ENCODE measurements at regions not wholly inside any gene's neighbourhood (a gene's known extent, or its start where the extent isn't known, plus 50 kb on each side); places are given as distances from the start of the nearest gene placed in this dataset.
A peak's percentile ranks its signal among the peaks of the same experiment; 100 is the strongest.

GRCh38 chr13:61774903-61775302 lies 359.3 kb upstream of the PCDH20 start:
- no peak overlapping the region for H2AFZ ChIP-seq (ENCODE audit: low read length)
- H3K4me3 ChIP-seq (ENCODE audit: low read length, poor library complexity, severe bottlenecking): no peak overlapping the region
- no peaks in the 10 kb centered on the region for H3F3A ChIP-seq (ENCODE audit: low read depth)
- no peaks in the 10 kb centered on the region for H3K9me2 ChIP-seq (replicated peaks; ENCODE audit: low read depth, low read length)
- H3K4me1 ChIP-seq (ENCODE audit: insufficient read depth, low read length, poor library complexity, severe bottlenecking): no peaks in the 10 kb centered on the region
- H3K36me3 ChIP-seq (ENCODE audit: insufficient read depth, low read length): no peaks in the 10 kb centered on the region
- H3K9ac ChIP-seq (ENCODE audit: low read depth, low read length, poor library complexity, severe bottlenecking): no peak overlapping the region
- TF ChIP-seq EZH2phosphoT487 (IDR thresholded peaks at IDR 0.05; ENCODE audit: borderline replicate concordance) (no peak), CTCF (conservative IDR thresholded peaks at IDR 0.05; ENCODE audit: low read length) (no peak)
- H3K79me2 ChIP-seq (ENCODE audit: insufficient read depth, low read length): no peaks in the 10 kb centered on the region
- H3K27me3 ChIP-seq (ENCODE audit: insufficient read depth, low read length, poor library complexity, severe bottlenecking): no peaks in the 10 kb centered on the region
- no peaks in the 10 kb centered on the region for H4K20me1 ChIP-seq (ENCODE audit: insufficient read depth, low read length, poor library complexity, severe bottlenecking)
- H3K9me3 ChIP-seq (ENCODE audit: insufficient read depth, low read depth, low read length): no peaks in the 10 kb centered on the region
- H3K4me2 ChIP-seq (ENCODE audit: low read depth, low read length, poor library complexity, severe bottlenecking): no peak overlapping the region

DNA sequence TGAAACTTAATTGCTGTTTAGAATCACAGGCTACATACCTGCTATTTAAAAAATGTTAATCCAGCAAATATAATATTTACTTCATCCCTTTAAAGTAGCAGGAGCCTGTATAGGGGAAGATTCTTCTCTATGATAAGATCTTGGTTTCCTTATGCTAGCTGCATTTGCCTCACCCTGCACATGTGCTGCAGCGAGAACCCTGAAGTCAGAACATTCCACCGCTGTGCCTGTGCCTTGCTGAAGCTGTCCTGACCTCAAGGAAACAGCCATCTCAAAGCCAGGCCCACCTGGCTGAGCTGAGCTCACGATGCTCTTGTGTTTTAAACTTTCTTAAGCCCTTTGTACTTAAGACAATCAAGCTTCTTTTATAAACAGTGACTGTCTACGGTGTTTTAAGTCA lies 355.0 kb upstream of the PCDH20 start:
- peak overlapping the region; percentile 67 for H2AFZ ChIP-seq (ENCODE audit: low read length)
- H3K36me3 ChIP-seq (ENCODE audit: insufficient read depth, low read length): no peaks in the 10 kb centered on the region
- no peak overlapping the region for H3K4me2 ChIP-seq (ENCODE audit: low read depth, low read length, poor library complexity, severe bottlenecking)
- no peaks in the 10 kb centered on the region for H4K20me1 ChIP-seq (ENCODE audit: insufficient read depth, low read length, poor library complexity, severe bottlenecking)
- no peak for TF ChIP-seq CTCF (conservative IDR thresholded peaks at IDR 0.05; ENCODE audit: low read length)
- no peak for TF ChIP-seq EZH2phosphoT487 (IDR thresholded peaks at IDR 0.05; ENCODE audit: borderline replicate concordance)
- H3K27me3 ChIP-seq (ENCODE audit: insufficient read depth, low read length, poor library complexity, severe bottlenecking): no peaks in the 10 kb centered on the region
- H3K79me2 ChIP-seq (ENCODE audit: insufficient read depth, low read length): no peaks in the 10 kb centered on the region
- no peaks in the 10 kb centered on the region for H3K9me3 ChIP-seq (ENCODE audit: insufficient read depth, low read depth, low read length)
- no peak overlapping the region for H3K9ac ChIP-seq (ENCODE audit: low read depth, low read length, poor library complexity, severe bottlenecking)
- no peak overlapping the region for H3K4me3 ChIP-seq (ENCODE audit: low read length, poor library complexity, severe bottlenecking)
- no peaks in the 10 kb centered on the region for H3K9me2 ChIP-seq (replicated peaks; ENCODE audit: low read depth, low read length)
- H3K4me1 ChIP-seq (ENCODE audit: insufficient read depth, low read length, poor library complexity, severe bottlenecking): no peaks in the 10 kb centered on the region
- no peaks in the 10 kb centered on the region for H3F3A ChIP-seq (ENCODE audit: low read depth)

- no peaks in the 10 kb centered on the region for H3F3A ChIP-seq (ENCODE audit: low read depth)
- TF ChIP-seq CTCF (conservative IDR thresholded peaks at IDR 0.05; ENCODE audit: low read length): no peak
- no peak for TF ChIP-seq EZH2phosphoT487 (IDR thresholded peaks at IDR 0.05; ENCODE audit: borderline replicate concordance)
- no peaks in the 10 kb centered on the region for H3K4me1 ChIP-seq (ENCODE audit: insufficient read depth, low read length, poor library complexity, severe bottlenecking)
- H4K20me1 ChIP-seq (ENCODE audit: insufficient read depth, low read length, poor library complexity, severe bottlenecking): no peaks in the 10 kb centered on the region
- no peaks in the 10 kb centered on the region for H3K27me3 ChIP-seq (ENCODE audit: insufficient read depth, low read length, poor library complexity, severe bottlenecking)
- peak overlapping the region; percentile 6 for H3K4me3 ChIP-seq (ENCODE audit: low read length, poor library complexity, severe bottlenecking)
- no peaks in the 10 kb centered on the region for H3K9me2 ChIP-seq (replicated peaks; ENCODE audit: low read depth, low read length)
- H3K4me2 ChIP-seq (ENCODE audit: low read depth, low read length, poor library complexity, severe bottlenecking): no peak overlapping the region
- no peaks in the 10 kb centered on the region for H3K79me2 ChIP-seq (ENCODE audit: insufficient read depth, low read length)
- H3K9me3 ChIP-seq (ENCODE audit: insufficient read depth, low read depth, low read length): no peaks in the 10 kb centered on the region
- H3K36me3 ChIP-seq (ENCODE audit: insufficient read depth, low read length): no peaks in the 10 kb centered on the region
- no peak overlapping the region for H3K9ac ChIP-seq (ENCODE audit: low read depth, low read length, poor library complexity, severe bottlenecking)
- H2AFZ ChIP-seq (ENCODE audit: low read length): no peak overlapping the region
These were observed 352.5 kb upstream of the PCDH20 start for GRCh38 chr13:61768175-61768574.

Measured in Loucy (cell line).